ENCODE measurements at regions not wholly inside any gene's neighbourhood (a gene's known extent, or its start where the extent isn't known, plus 50 kb on each side); places are given as distances from the start of the nearest gene placed in this dataset.

GRCh38 chr3:23062582-23062981, 140.5 kb upstream of the UBE2E2 start:
- 83% methylated on average over 1 of the region's 1 CpG; no CpG with 5 or more reads in 1 of the 2 donors for WGBS, 2 donors (ENCODE audit: low coverage in 1 of 2)
- Histone ChIP-seq H3K27ac (no peak overlapping the region), H3K4me3 (no peak overlapping the region), H3K27me3 (no peaks in the 10 kb centered on the region), H3K36me3 (no peaks in the 10 kb centered on the region), H3K9me3 (peaks cover 0 to 6% (median 0%) of the 10 kb centered on the region in 3 donors), H3K4me1 (no peaks in the 10 kb centered on the region)
- ATAC-seq = no peak
- no peak for TF ChIP-seq CTCF (IDR thresholded peaks at IDR 0.05)
- no peak for TF ChIP-seq EP300 (IDR thresholded peaks at IDR 0.05)
- no peak for TF ChIP-seq POLR2A (IDR thresholded peaks at IDR 0.05)
- TF ChIP-seq POLR2AphosphoS5 (IDR thresholded peaks at IDR 0.05) = no peak

GRCh38 chr3:23062982-23063381, 140.1 kb upstream of the UBE2E2 start:
- H3K4me3 ChIP-seq = no peak overlapping the region
- 100% methylated on average over 1 of the region's 1 CpG for WGBS, 2 donors (ENCODE audit: low coverage in 1 of 2)

GRCh38 chr3:23067116-23067515, 136.0 kb upstream of the UBE2E2 start:
- H3K36me3 ChIP-seq = no peaks in the 10 kb centered on the region
- no peak overlapping the region for H3K27ac ChIP-seq
- no peak for ATAC-seq
- no peaks in the 10 kb centered on the region for H3K9me3 ChIP-seq
- TF ChIP-seq POLR2AphosphoS5 (IDR thresholded peaks at IDR 0.05) (no peak), EP300 (IDR thresholded peaks at IDR 0.05) (no peak), POLR2A (IDR thresholded peaks at IDR 0.05) (no peak), CTCF (IDR thresholded peaks at IDR 0.05) (no peak)
- no peaks in the 10 kb centered on the region for H3K27me3 ChIP-seq
- H3K4me1 ChIP-seq = no peaks in the 10 kb centered on the region
- H3K4me3 ChIP-seq = no peak overlapping the region

More at GRCh38 chr3:23062982-23063381, 140.1 kb upstream of the UBE2E2 start:
- no peaks in the 10 kb centered on the region for H3K4me1 ChIP-seq
- H3K27me3 ChIP-seq = no peaks in the 10 kb centered on the region
- H3K9me3 ChIP-seq = peaks cover 0 to 6% (median 0%) of the 10 kb centered on the region in 3 donors
- H3K27ac ChIP-seq = no peak overlapping the region
- no peak for ATAC-seq
- TF ChIP-seq EP300 (IDR thresholded peaks at IDR 0.05) (no peak), POLR2A (IDR thresholded peaks at IDR 0.05) (no peak), POLR2AphosphoS5 (IDR thresholded peaks at IDR 0.05) (no peak), CTCF (IDR thresholded peaks at IDR 0.05) (no peak)
- H3K36me3 ChIP-seq = no peaks in the 10 kb centered on the region

GRCh38 chr3:23068016-23068728, 135.0 kb upstream of the UBE2E2 start:
- no peaks in the 10 kb centered on the region for H3K36me3 ChIP-seq
- H3K9me3 ChIP-seq = no peaks in the 10 kb centered on the region
- H3K4me3 ChIP-seq = no peak overlapping the region
- no peaks in the 10 kb centered on the region for H3K4me1 ChIP-seq
- no peaks in the 10 kb centered on the region for H3K27me3 ChIP-seq
- no peak for ATAC-seq
- TF ChIP-seq CTCF (IDR thresholded peaks at IDR 0.05) (no peak), EP300 (IDR thresholded peaks at IDR 0.05) (no peak), POLR2AphosphoS5 (IDR thresholded peaks at IDR 0.05) (no peak), POLR2A (IDR thresholded peaks at IDR 0.05) (no peak)
- no peak overlapping the region for H3K27ac ChIP-seq
- 79 to 90% methylated on average over 4 of the region's 4 CpGs for WGBS, 2 donors (ENCODE audit: low coverage in 1 of 2)

- Histone ChIP-seq H3K36me3 (no peaks in the 10 kb centered on the region), H3K4me3 (no peak overlapping the region), H3K9me3 (no peaks in the 10 kb centered on the region), H3K27ac (no peak overlapping the region), H3K4me1 (peaks cover 0 to 18% (median 6%) of the 10 kb centered on the region in 3 donors), H3K27me3 (no peaks in the 10 kb centered on the region)
- no peak for ATAC-seq
- TF ChIP-seq EP300 (IDR thresholded peaks at IDR 0.05) (no peak), POLR2AphosphoS5 (IDR thresholded peaks at IDR 0.05) (no peak), POLR2A (IDR thresholded peaks at IDR 0.05) (no peak), CTCF (IDR thresholded peaks at IDR 0.05) (no peak)
- WGBS, 2 donors (ENCODE audit: low coverage in 1 of 2) = 52 to 67% methylated on average over 2 of the region's 2 CpGs
Measured at GRCh38 chr3:23071296-23071695, 131.8 kb upstream of the UBE2E2 start.

Measured in gastroesophageal sphincter (tissue), 4 donors.